Skeletal muscle cell (primary cell): ENCODE measurements at regions not wholly inside any gene's neighbourhood (a gene's known extent, or its start where the extent isn't known, plus 50 kb on each side); places are given as distances from the start of the nearest gene placed in this dataset.
A peak's percentile ranks its signal among the peaks of the same experiment; 100 is the strongest.
"Not testable (repeated sequence)": the region's sequence is repeated elsewhere in the genome, so short reads cannot be mapped to it uniquely, and the experiment has no call there.

ENCODE experiments used
- DNase-seq: peaks from one replicate; pipeline ENCODE4 v3.0.0-alpha.2; 2010; ENCODE audit warnings: low read depth
- H3K4me3 ChIP-seq: 2 replicates; pipeline ENCODE4 v1.5.1; 2011; ENCODE audit warnings: low read depth, mild to moderate bottlenecking, control low read depth, low read length, moderate library complexity

- DNase-seq, result no peak
Measured at GRCh38 chr12:70008944-70009343, 183.9 kb downstream of the MYRFL start.

GRCh38 chr12:70011353-70011752, 186.3 kb downstream of the MYRFL start:
- DNase-seq, result no peak
- H3K4me3 ChIP-seq, result no peak overlapping the region

More at GRCh38 chr12:70008944-70009343, 183.9 kb downstream of the MYRFL start:
- H3K4me3 ChIP-seq, result no peak overlapping the region

GRCh38 chr12:70013016-70013415, 188.0 kb downstream of the MYRFL start:
- DNase-seq, H3K4me3 ChIP-seq: not testable (repeated sequence)

- no peak overlapping the region for H3K4me3 ChIP-seq
- DNase-seq, result no peak
Measured at GRCh38 chr12:70028515-70028914, 203.5 kb downstream of the MYRFL start.

DNA sequence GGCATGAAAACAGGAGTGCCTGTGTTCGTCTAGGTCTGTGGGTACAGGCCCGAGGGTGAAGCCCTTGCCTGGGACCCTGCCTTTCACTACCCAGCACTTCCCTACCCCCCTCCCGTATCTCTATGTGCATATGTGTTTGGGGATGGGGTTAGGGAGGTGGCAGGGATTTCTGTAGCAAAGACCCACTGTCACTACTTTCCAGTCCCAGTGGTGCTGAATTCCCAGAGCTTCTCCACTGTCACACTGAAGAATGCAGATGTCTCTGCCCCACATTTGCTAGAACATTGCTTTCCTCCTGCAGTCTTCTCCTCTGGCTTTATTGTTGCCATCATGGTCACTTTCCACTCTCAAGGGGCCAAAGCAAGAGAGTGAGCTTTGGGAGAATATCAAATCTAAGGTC, 203.9 kb downstream of the MYRFL start:
- no peak overlapping the region for H3K4me3 ChIP-seq
- DNase-seq, result no peak

DNA sequence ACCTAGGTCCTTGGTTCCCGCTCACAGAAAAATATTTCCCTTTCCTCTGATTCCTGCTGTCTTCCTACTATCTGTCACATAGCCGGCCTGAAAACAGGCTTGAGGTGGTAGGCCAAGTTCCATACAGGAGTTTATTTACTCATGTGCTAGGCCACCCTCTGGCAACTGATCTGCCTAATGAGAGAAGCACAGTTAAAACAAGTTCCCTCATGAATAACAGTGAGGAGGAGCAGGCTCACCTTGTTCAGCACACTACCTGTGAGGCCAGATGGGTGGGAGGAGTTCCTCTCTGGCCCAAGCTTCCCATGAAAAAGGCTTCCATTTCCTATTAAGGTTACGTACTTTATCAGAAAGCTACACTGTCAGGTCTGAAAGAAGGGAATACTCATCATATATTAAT, 206.0 kb downstream of the MYRFL start:
- H3K4me3 ChIP-seq, result no peak overlapping the region
- DNase-seq, result no peak

DNA sequence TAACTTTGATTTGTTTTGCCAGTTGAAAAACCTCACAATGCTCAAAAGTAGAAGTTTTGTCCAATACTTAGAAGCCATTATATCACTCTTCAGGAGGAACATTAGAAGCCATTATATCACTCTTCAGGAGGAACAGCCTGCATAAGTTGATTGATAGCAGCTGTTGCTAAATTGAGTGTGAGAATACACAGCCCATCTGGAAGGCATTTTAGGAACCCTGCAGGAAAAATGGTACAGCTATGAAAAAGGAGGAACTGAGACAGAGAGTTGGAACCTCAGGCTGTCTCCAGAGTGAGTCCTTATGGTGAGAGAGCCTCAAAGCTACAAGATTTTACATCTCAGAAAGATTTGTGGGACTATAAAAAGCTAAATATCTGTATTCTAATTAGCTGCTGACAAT, 207.0 kb downstream of the MYRFL start:
- no peak for DNase-seq

GRCh38 chr12:70033310-70033709, 208.3 kb downstream of the MYRFL start:
- DNase-seq, result no peak
- no peak overlapping the region for H3K4me3 ChIP-seq

More for the DNA sequence above, 207.0 kb downstream of the MYRFL start:
- no peak overlapping the region for H3K4me3 ChIP-seq

DNA sequence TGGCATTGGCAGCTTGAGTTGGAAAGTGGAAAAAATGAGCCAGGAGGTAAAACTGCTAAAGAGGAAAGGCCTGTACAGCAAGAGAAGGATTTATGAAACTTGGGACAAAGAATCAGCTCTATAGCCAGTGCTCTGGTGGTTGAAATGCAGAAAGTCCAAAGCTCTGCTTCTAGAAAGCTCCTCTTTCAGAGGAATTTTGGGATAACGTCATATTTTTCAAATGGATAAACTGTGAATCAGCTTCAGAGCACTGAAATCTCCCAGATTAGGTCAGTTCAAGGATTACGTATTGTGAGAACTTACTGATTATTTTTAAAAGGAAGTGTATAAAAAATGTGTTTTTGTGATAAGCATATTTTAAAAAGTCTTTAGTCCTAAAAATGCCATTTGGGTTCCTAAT, 203.1 kb upstream of the CNOT2 start:
- DNase-seq, result no peak
- H3K4me3 ChIP-seq, result no peak overlapping the region

GRCh38 chr12:70042675-70043074, 200.6 kb upstream of the CNOT2 start:
- no peak for DNase-seq
- H3K4me3 ChIP-seq, result no peak overlapping the region

DNA sequence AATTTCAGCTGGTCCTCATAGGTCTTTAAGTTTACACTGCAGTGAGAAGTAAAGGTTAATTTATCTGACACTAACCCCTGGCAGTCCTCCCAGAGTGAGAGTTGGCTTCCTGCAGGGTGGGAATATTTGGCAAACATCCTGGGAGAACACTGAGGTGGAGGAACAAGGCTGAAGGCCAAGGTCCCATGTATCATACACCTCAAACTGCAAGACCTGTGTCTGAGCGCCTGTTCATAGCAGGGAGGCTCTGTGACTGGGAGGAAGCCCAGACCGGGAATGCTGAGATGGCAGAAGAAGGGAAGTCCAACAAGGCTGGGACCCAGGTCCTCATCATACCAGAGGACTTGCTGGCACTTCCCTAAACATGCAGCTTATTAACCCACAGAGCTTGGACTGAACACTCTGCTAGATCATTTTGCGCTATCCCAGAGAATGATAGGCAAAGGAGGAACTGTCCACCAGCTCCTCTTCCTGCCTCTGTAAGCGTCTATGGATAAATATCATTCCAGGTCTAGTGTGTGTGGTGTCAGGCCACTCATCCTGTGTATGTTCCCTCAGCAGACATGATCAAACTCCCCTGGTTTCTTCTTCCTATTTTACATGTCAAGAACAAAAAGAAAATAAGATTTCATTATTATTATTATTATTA, 199.6 kb upstream of the CNOT2 start:
- H3K4me3 ChIP-seq, result no peak overlapping the region
- no peak for DNase-seq

- DNase-seq, result no peak
- no peak overlapping the region for H3K4me3 ChIP-seq
Measured at GRCh38 chr12:70044167-70044566, 199.1 kb upstream of the CNOT2 start.

GRCh38 chr12:70045036-70045435, 198.2 kb upstream of the CNOT2 start:
- DNase-seq, result peak; percentile 41
- H3K4me3 ChIP-seq, result no peak overlapping the region

DNA sequence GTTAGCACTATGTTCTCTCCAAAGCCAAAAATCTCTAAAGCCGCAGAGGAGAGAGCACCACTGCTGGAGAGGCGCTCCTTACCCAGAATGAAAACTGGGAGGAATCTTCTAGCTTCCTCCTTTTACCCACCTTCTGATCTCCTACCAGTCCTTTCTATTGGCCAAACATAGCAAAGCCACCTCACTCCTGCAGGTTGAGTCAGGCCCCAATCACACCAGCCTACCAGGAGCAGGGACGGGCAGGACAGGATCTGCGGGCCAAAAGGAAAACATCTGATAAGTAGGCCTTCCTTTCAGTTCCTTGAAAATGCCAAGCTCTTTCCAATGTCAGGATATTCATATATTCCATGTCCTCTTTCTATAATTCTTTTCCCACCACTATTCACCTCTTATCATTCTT, 197.7 kb upstream of the CNOT2 start:
- no peak overlapping the region for H3K4me3 ChIP-seq
- DNase-seq, result no peak

DNA sequence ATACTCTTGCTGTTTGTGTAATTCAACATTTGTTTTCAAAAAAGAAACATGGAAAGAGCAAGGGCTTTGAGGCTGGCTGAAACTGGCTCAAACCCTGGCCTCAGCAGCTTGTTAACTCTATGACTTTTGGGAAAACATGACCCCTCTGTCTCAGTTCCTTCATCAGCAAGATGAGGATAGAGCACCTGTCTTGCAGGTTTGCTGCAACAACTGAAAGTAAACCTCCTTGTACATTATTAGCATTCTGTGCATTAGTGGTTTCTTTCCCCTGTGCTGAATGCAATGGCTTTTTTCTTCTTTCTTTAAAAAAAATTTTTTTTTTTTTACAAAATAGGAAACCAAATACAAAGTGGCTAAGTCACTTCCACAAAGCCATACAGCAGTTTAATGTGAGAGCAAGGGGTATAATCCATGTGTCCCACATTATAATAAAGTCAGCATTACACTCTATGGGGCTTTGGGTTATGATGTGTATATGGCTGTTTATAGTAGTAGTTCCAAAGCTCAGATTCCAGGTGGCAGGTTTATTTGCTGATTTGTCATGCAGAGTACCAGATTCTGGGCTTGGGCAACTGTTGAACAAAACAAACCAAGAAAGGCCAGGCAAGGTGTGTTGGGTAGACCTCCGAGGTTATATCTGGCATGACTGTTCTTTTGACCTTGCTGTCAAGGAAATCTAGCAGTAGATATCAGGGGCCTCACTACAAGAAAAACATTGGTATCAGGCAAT, 194.5 kb upstream of the CNOT2 start:
- no peak overlapping the region for H3K4me3 ChIP-seq
- no peak for DNase-seq

DNA sequence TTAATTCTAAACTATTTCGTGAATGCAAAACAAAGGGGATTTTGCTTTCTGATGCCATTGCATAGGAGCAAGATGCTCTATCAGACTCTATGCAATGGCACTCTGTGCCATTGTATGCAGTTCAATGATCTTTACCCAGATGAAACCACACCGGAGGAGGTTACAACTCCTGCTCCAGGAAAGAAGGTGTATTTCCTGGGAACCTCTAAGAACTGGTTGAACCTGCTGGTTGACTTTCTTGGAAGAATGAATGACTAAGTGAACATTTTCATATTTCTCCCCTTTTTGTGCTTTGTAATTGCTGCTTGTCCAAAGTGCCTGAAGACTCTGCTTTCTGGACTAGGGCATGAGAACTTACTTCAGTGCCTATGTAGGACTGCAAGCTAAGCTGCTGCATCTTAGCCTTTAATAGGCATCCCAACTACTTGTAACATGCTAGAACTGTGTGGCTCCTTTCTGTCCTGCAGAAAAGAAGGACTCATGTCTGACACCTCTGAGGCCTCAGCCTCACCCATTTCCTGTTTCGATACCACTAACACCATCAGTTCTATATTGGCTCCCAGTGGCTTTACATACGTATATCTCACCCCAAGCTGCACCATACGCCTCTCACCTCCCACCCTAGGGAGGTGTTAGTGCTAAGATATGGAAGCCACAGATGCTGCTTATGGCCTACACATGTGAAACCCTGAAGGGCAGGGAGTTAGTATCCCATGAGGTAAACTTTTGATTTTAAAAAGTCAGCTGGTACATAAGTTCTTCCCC, 193.5 kb upstream of the CNOT2 start:
- no peak overlapping the region for H3K4me3 ChIP-seq
- no peak for DNase-seq

DNA sequence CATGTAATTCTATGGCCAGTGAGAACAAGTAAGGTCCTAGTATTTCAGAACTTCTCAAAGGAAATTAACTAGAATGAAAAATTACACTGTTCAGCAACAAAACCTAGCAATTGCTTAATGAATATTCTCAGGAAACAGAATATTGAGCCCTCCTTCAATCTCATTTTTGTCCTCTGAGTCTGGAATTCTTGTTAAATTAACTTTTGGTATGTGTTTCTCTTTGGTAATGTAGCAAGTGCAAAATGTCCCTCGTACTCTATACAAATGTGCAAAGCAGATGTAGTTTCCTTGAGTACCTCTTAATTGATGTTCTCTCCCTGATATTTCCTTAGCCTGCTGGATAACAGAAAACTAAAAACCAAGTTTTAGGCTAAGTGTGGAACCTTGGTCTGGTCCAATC, 190.8 kb upstream of the CNOT2 start:
- DNase-seq, result no peak
- no peak overlapping the region for H3K4me3 ChIP-seq

GRCh38 chr12:70052931-70053497, 190.2 kb upstream of the CNOT2 start:
- no peak overlapping the region for H3K4me3 ChIP-seq
- peak; percentile 75 for DNase-seq

GRCh38 chr12:70059373-70059772, 183.9 kb upstream of the CNOT2 start:
- no peak overlapping the region for H3K4me3 ChIP-seq
- no peak for DNase-seq

DNA sequence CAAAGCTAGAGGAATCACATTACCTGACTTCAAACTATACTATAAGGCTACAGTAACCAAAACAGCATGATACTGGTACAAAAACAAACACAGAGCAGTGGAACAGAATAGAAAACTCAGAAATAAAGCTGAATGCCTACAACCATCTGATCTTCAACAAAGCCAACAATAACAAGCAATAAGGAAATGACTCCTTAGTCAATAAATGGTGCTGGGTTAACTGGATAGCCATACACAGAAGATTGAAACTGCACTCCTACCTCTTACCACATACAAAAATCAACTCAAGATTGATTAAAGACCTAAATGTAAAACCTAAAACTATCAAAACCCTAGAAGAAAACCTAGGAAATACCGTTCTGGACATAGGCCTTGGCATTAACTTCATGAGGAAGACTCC, 182.6 kb upstream of the CNOT2 start:
- DNase-seq, result no peak
- no peak overlapping the region for H3K4me3 ChIP-seq
